Inferior parietal cortex (tissue), 1 donor: ENCODE measurements at regions not wholly inside any gene's neighbourhood (a gene's known extent, or its start where the extent isn't known, plus 50 kb on each side); places are given as distances from the start of the nearest gene placed in this dataset.

Experiments used
- DNase-seq: peaks from one replicate; pipeline ENCODE4 v3.0.0-alpha.2; 2016; ENCODE audit errors: extremely low spot score

DNA sequence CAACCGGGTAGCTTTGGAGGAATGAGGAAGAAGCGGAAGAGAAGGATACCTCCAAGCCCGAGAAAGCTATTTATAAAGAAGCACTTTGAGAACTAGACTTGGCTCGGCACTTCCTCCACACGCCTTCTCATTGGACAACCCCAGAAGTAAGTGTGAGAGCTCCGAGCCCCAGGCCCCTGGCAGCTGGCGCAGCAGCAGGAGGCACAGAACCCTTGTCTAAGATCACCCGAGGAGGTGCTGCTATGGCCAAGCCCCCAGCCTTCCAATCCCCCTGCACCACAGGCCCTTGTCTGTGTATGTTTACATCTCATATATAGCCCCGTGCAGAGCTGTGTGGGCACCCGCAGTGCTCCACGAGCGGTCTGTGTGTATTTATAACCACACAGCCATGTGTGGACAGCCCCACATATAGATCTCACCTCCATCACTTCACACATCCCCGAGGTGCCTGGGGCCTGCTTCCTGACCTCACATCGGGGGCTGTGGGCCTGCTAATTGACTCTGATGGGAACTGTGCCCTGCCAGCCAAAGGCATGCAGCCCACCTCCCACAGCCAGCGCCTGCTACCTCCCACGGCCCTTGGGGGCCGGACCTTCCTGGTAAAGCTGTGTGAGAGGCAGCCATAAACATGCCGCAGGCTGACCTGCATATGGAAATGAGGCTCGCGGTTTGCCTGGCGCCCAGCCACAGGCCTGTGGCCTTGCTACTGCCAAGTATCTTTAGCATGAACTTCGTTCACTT, 96.1 kb downstream of the C17orf67 start:
- DNase-seq: no peak

DNA sequence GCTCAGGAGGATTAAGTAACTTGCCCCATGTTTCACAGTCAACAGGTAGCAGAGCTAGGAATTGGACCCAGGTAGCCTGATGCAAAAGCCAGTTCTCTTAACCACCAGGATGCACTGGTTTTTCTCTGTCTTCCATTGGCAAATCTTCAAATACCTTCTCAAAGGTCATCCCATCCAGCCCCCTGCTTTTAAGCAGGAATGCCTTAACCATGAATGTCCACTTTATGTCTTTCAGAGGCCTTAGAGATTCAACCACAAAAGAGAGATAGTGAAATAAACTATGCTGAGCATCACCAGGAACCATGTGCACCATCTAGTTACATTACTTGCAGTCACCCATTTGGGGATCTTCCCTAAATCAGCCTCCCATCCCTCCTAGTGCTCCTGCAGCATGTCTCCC, 94.3 kb downstream of the C17orf67 start:
- DNase-seq: no peak

GRCh38 chr17:56739776-56740175, 93.9 kb downstream of the C17orf67 start:
- no peak for DNase-seq

GRCh38 chr17:56740481-56740880, 93.2 kb downstream of the C17orf67 start:
- no peak for DNase-seq
